IMR-90 (cell line): ENCODE measurements at regions not wholly inside any gene's neighbourhood (a gene's known extent, or its start where the extent isn't known, plus 50 kb on each side); places are given as distances from the start of the nearest gene placed in this dataset.

ENCODE experiments used
- ATAC-seq: fragments of 200-7000 bp; cut with Tn5 transposase; 2 replicates; pipeline ENCODE4 v1.9.1; 2020; ENCODE audit warnings: low read depth, mild to moderate bottlenecking, moderate library complexity
- BruUV-seq: library from RNA; stranded (reverse); fragments of 400-500 nt; replicated peaks from 2 replicates; lab custom pipeline; 2021; lab: Mats Ljungman, UMichigan
- CTCF ChIA-PET: fragments of 300-600 bp; formaldehyde crosslinking; extraction: SDS; loops from one replicate; lab custom pipeline; 2021; ENCODE audit warnings: antibody characterized with exemption; lab: Yijun Ruan, JAX
- POLR2A ChIA-PET: fragments of 300-600 bp; sonication (Branson Sonifier 250); formaldehyde crosslinking; loops from one replicate; lab custom pipeline; 2022; ENCODE audit warnings: antibody characterized with exemption; ENCODE audit not compliant: unreplicated experiment; lab: Charles Lee
- DNase-seq: peaks from one replicate; pipeline ENCODE4 v3.0.0; 2013
- H2AFZ ChIP-seq: replicated peaks from 2 replicates; pipeline ENCODE3; 2013; ENCODE audit warnings: low read length, mild to moderate bottlenecking; ENCODE audit not compliant: poor library complexity
- H2AK5ac ChIP-seq: 2 replicates; pipeline ENCODE4 v1.6.1; 2013; ENCODE audit warnings: low read depth, low read length, inconsistent platforms
- H2AK9ac ChIP-seq: replicated peaks from 2 replicates; pipeline ENCODE3; 2013; ENCODE audit warnings: mild to moderate bottlenecking, low read depth, low read length, moderate library complexity; ENCODE audit not compliant: poor library complexity
- H2BK120ac ChIP-seq: 2 replicates; pipeline ENCODE4 v1.6.1; 2013; ENCODE audit warnings: low read depth, low read length, inconsistent platforms
- H2BK15ac ChIP-seq: 3 replicates; pipeline ENCODE4 v1.6.1; 2013; ENCODE audit warnings: low read depth, low read length, inconsistent platforms
- H2BK20ac ChIP-seq: 2 replicates; pipeline ENCODE4 v1.6.1; 2013; ENCODE audit warnings: low read depth, mild to moderate bottlenecking, inconsistent platforms, low read length, moderate library complexity
- H2BK5ac ChIP-seq: 2 replicates; pipeline ENCODE4 v1.6.1; 2013; ENCODE audit warnings: mild to moderate bottlenecking, low read depth, low read length, inconsistent platforms; ENCODE audit not compliant: poor library complexity, severe bottlenecking
- H3K14ac ChIP-seq: replicated peaks from 2 replicates; pipeline ENCODE4 v1.6.1; 2013; ENCODE audit warnings: low read depth, low read length, inconsistent platforms
- H3K18ac ChIP-seq: 2 replicates; pipeline ENCODE4 v1.6.1; 2013; ENCODE audit warnings: low read depth, low read length, control low read depth
- H3K23ac ChIP-seq: 2 replicates; pipeline ENCODE4 v1.6.1; 2013; ENCODE audit warnings: low read depth, low read length, inconsistent platforms
- H3K27ac ChIP-seq: 2 replicates; pipeline ENCODE4 v1.5.1; 2013; ENCODE audit warnings: mild to moderate bottlenecking, control low read depth, low read length; ENCODE audit not compliant: insufficient read depth
- H3K27me3 ChIP-seq: 2 replicates; pipeline ENCODE4 v1.6.1; 2013; ENCODE audit warnings: low read length; ENCODE audit not compliant: control insufficient read depth, insufficient read depth
- H3K36me3 ChIP-seq: 2 replicates; pipeline ENCODE4 v1.6.1; 2013; ENCODE audit warnings: low read length, mixed read lengths; ENCODE audit not compliant: control insufficient read depth, insufficient read depth
- H3K4ac ChIP-seq: 2 replicates; pipeline ENCODE4 v1.6.1; 2013; ENCODE audit warnings: low read depth, low read length, inconsistent platforms
- H3K4me1 ChIP-seq: 2 replicates; pipeline ENCODE4 v1.6.1; 2013; ENCODE audit warnings: low read length, mixed read lengths; ENCODE audit not compliant: control insufficient read depth, insufficient read depth
- H3K4me2 ChIP-seq: 2 replicates; pipeline ENCODE4 v1.6.1; 2013; ENCODE audit warnings: low read depth, mild to moderate bottlenecking, control low read depth, low read length, moderate library complexity
- H3K4me3 ChIP-seq: 2 replicates; pipeline ENCODE4 v1.5.1; 2013; ENCODE audit warnings: low read depth, mild to moderate bottlenecking, control low read depth, low read length, moderate library complexity; ENCODE audit not compliant: insufficient read depth
- H3K56ac ChIP-seq: 2 replicates; pipeline ENCODE4 v1.6.1; 2013; ENCODE audit warnings: low read length, inconsistent platforms; ENCODE audit not compliant: insufficient read depth; ENCODE audit errors: extremely low read depth
- H3K79me1 ChIP-seq, 2 experiments: 2 replicates each; pipeline ENCODE4 v1.6.1; 2013; ENCODE audit warnings: low read length in 2 of 2, inconsistent platforms in 1 of 2, low read depth in 1 of 2
- H3K9ac ChIP-seq: 2 replicates; pipeline ENCODE4 v1.6.1; 2013; ENCODE audit warnings: low read depth, low read length, control low read depth
- H3K9me1 ChIP-seq: 2 replicates; pipeline ENCODE4 v1.6.1; 2013; ENCODE audit warnings: low read length, inconsistent platforms; ENCODE audit not compliant: insufficient read depth
- H3K9me3 ChIP-seq: 2 replicates; pipeline ENCODE4 v1.6.1; 2013; ENCODE audit warnings: low read length; ENCODE audit not compliant: control insufficient read depth, insufficient read depth
- H4K20me1 ChIP-seq: 2 replicates; pipeline ENCODE4 v1.6.1; 2013; ENCODE audit warnings: low read length, inconsistent platforms; ENCODE audit not compliant: insufficient read depth
- H4K5ac ChIP-seq: 2 replicates; pipeline ENCODE4 v1.6.1; 2013; ENCODE audit warnings: mild to moderate bottlenecking, low read depth, low read length, control low read depth
- H4K8ac ChIP-seq, 2 experiments: 2 replicates each; pipeline ENCODE4 v1.6.1; 2013; ENCODE audit warnings: low read depth in 2 of 2, low read length in 2 of 2, control low read depth in 1 of 2, inconsistent platforms in 1 of 2
- H4K91ac ChIP-seq: 2 replicates; pipeline ENCODE4 v1.6.1; 2013; ENCODE audit warnings: low read depth, low read length, inconsistent platforms; ENCODE audit not compliant: insufficient read depth
- BHLHE40 ChIP-seq: fragments of 150-350 bp; IDR thresholded peaks from 2 replicates; pipeline ENCODE4 v1.6.1; 2016; ENCODE audit warnings: mild to moderate bottlenecking, low read depth, low read length
- CEBPB ChIP-seq: IDR thresholded peaks from 2 replicates; pipeline ENCODE4 v1.6.1; 2012; ENCODE audit warnings: low read depth, low read length, improper control_type of control experiment
- CHD1 ChIP-seq: IDR thresholded peaks from 2 replicates; pipeline ENCODE4 v1.6.1; 2012; ENCODE audit warnings: low read depth, low read length, improper control_type of control experiment
- ELK1 ChIP-seq: fragments of 150-350 bp; IDR thresholded peaks from 2 replicates; pipeline ENCODE4 v1.6.1; 2016; ENCODE audit warnings: low read depth, mild to moderate bottlenecking, low read length, moderate library complexity, borderline replicate concordance
- FOS ChIP-seq: fragments of 150-350 bp; IDR thresholded peaks from 2 replicates; pipeline ENCODE4 v1.6.1; 2016; ENCODE audit warnings: low read depth, low read length
- MAFK ChIP-seq: IDR thresholded peaks from 2 replicates; pipeline ENCODE4 v1.6.1; 2012; ENCODE audit warnings: low read depth, low read length, improper control_type of control experiment
- MAZ ChIP-seq: IDR thresholded peaks from 2 replicates; pipeline ENCODE4 v1.6.1; 2012; ENCODE audit warnings: low read depth, mild to moderate bottlenecking, low read length, improper control_type of control experiment, moderate library complexity, borderline replicate concordance
- MXI1 ChIP-seq: IDR thresholded peaks from 2 replicates; pipeline ENCODE4 v1.6.1; 2012; ENCODE audit warnings: low read depth, mild to moderate bottlenecking, low read length, moderate library complexity, borderline replicate concordance
- NFE2L2 ChIP-seq: fragments of 150-350 bp; IDR thresholded peaks from 2 replicates; pipeline ENCODE4 v1.6.1; 2016; ENCODE audit warnings: low read depth, mild to moderate bottlenecking, low read length
- POLR2A ChIP-seq: IDR thresholded peaks from 2 replicates; pipeline ENCODE4 v1.6.1; 2012; ENCODE audit warnings: mild to moderate bottlenecking, low read depth, low read length
- RAD21 ChIP-seq: IDR thresholded peaks from 2 replicates; pipeline ENCODE4 v1.6.1; 2012; ENCODE audit warnings: low read length, improper control_type of control experiment
- RCOR1 ChIP-seq: IDR thresholded peaks from 2 replicates; pipeline ENCODE4 v1.6.1; 2012; ENCODE audit warnings: mild to moderate bottlenecking, low read length, improper control_type of control experiment; ENCODE audit not compliant: insufficient replicate concordance
- RFX5 ChIP-seq: IDR thresholded peaks from 2 replicates; pipeline ENCODE4 v1.8.0; 2012; ENCODE audit warnings: low read depth, mild to moderate bottlenecking, low read length, moderate library complexity
- SMC3 ChIP-seq: fragments of 150-350 bp; IDR thresholded peaks from 2 replicates; pipeline ENCODE4 v1.6.1; 2016; ENCODE audit warnings: low read depth, mild to moderate bottlenecking, antibody characterized with exemption, low read length, moderate library complexity
- WGBS, 2 experiments: methylation state at CpG; one replicate each; pipeline versions ENCODE4 v1.1.5 to v1.1.7; 2013; ENCODE audit warnings: missing lambda C conversion rate in 2 of 2; ENCODE audit not compliant: insufficient read length in 1 of 2; ENCODE audit errors: extremely low coverage in 2 of 2; 5-methylcytosine and 5-hydroxymethylcytosine counted together
- dilution Hi-C: fragments of 300-500 bp; cut with HindIII; formaldehyde crosslinking; loops from one replicate; pipeline ENCODE4 v1.14.3; 2018; ENCODE audit warnings: low sequenced_read_pairs; ENCODE audit not compliant: unreplicated experiment
- in situ Hi-C: fragments of 300-500 bp; cut with MboI; formaldehyde crosslinking; loops from 3 replicates; pipeline ENCODE4 v1.14.3; 2019; ENCODE audit warnings: low sequenced_read_pairs, inconsistent platforms, mixed read lengths
- intact Hi-C: fragments of 100-400 bp; cut with micrococcal nuclease; formaldehyde crosslinking; loops from 2 replicates; pipeline ENCODE4 v1.10.0; 2022
- TF ChIP-seq, protein P1 (sequence below): fragments of 150-350 bp; IDR thresholded peaks from 2 replicates; pipeline ENCODE4 v1.6.1; 2017; ENCODE audit warnings: mild to moderate bottlenecking, antibody characterized with exemption, low read length, low read depth
- TF ChIP-seq, protein P2 (sequence below): conservative IDR thresholded peaks from 2 replicates; pipeline ENCODE4 v1.5.1; 2012; ENCODE audit warnings: mild to moderate bottlenecking, low read depth, low read length, improper control_type of control experiment

- no peak for ATAC-seq
- in situ Hi-C loops = no loop called here
Measured at GRCh38 chr5:75935572-75935971, 147.6 kb upstream of the SV2C start.

More at GRCh38 chr5:75935572-75935971, 147.6 kb upstream of the SV2C start:
- dilution Hi-C loops = no loop called here
- Histone ChIP-seq H3K23ac (no peak overlapping the region), H2BK5ac (no peak overlapping the region), H4K20me1 (no peaks in the 10 kb centered on the region), H2AK9ac (no peak overlapping the region), H4K8ac (no peak overlapping the region), H3K56ac (no peak overlapping the region), H4K91ac (no peak overlapping the region), H3K4me2 (no peak overlapping the region), H3K4me3 (no peak overlapping the region), H4K5ac (no peak overlapping the region), H3K9me1 (no peaks in the 10 kb centered on the region), H3K14ac (no peak overlapping the region), H3K18ac (no peak overlapping the region), H3K9me3 (peaks cover 7% of the 10 kb centered on the region), H3K36me3 (no peaks in the 10 kb centered on the region), H3K79me1 (no peaks in the 10 kb centered on the region), H3K4me1 (no peaks in the 10 kb centered on the region), H3K9ac (no peak overlapping the region), H3K4ac (no peak overlapping the region), H3K27me3 (no peaks in the 10 kb centered on the region), H2BK15ac (no peak overlapping the region), H3K27ac (no peak overlapping the region), H2BK20ac (no peak overlapping the region), H2AK5ac (no peak overlapping the region), H2BK120ac (no peak overlapping the region), H2AFZ (no peak overlapping the region)
- TF ChIP-seq MAZ (no peak), CEBPB (no peak), MAFK (no peak), FOS (no peak), RAD21 (no peak), RFX5 (no peak), MXI1 (no peak), BHLHE40 (no peak), SMC3 (no peak), POLR2A (no peak), RCOR1 (no peak), CHD1 (no peak), ELK1 (no peak), NFE2L2 (no peak)
- TF ChIP-seq, protein P1, sequence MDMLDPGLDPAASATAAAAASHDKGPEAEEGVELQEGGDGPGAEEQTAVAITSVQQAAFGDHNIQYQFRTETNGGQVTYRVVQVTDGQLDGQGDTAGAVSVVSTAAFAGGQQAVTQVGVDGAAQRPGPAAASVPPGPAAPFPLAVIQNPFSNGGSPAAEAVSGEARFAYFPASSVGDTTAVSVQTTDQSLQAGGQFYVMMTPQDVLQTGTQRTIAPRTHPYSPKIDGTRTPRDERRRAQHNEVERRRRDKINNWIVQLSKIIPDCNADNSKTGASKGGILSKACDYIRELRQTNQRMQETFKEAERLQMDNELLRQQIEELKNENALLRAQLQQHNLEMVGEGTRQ = no peak
- TF ChIP-seq, protein P2, sequence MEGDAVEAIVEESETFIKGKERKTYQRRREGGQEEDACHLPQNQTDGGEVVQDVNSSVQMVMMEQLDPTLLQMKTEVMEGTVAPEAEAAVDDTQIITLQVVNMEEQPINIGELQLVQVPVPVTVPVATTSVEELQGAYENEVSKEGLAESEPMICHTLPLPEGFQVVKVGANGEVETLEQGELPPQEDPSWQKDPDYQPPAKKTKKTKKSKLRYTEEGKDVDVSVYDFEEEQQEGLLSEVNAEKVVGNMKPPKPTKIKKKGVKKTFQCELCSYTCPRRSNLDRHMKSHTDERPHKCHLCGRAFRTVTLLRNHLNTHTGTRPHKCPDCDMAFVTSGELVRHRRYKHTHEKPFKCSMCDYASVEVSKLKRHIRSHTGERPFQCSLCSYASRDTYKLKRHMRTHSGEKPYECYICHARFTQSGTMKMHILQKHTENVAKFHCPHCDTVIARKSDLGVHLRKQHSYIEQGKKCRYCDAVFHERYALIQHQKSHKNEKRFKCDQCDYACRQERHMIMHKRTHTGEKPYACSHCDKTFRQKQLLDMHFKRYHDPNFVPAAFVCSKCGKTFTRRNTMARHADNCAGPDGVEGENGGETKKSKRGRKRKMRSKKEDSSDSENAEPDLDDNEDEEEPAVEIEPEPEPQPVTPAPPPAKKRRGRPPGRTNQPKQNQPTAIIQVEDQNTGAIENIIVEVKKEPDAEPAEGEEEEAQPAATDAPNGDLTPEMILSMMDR = no peak
- no TSS peak for BruUV-seq
- CTCF ChIA-PET = no interaction called here
- POLR2A ChIA-PET = no interaction called here
- no peak for DNase-seq
- no CpG with 5 or more reads among the region's 4 CpGs for WGBS, 2 experiments
- intact Hi-C loops = no loop called here
